NCI-H1048 (cell line): ENCODE measurements at regions not wholly inside any gene's neighbourhood (a gene's known extent, or its start where the extent isn't known, plus 50 kb on each side); places are given as distances from the start of the nearest gene placed in this dataset.
"Not testable (repeated sequence)": the region's sequence is repeated elsewhere in the genome, so short reads cannot be mapped to it uniquely, and the experiment has no call there.

Experiments used
- DNase-seq: peaks from one replicate; lab custom pipeline; 2025; lab: John Stamatoyannopoulos, UW

GRCh38 chr21:27569831-27570230 lies 602.9 kb upstream of the ADAMTS5 start:
- DNase-seq = no peak

GRCh38 chr21:27569091-27569490 lies 602.2 kb upstream of the ADAMTS5 start:
- DNase-seq = no peak

GRCh38 chr21:27567381-27567780 lies 600.5 kb upstream of the ADAMTS5 start:
- DNase-seq = no peak

GRCh38 chr21:27566521-27566920 lies 599.6 kb upstream of the ADAMTS5 start:
- DNase-seq = no peak

GRCh38 chr21:27565364-27565763 lies 598.5 kb upstream of the ADAMTS5 start:
- DNase-seq = no peak

- no peak for DNase-seq
Measured at GRCh38 chr21:27564684-27565301, 597.9 kb upstream of the ADAMTS5 start.

GRCh38 chr21:27562303-27562702 lies 595.4 kb upstream of the ADAMTS5 start:
- DNase-seq = no peak

GRCh38 chr21:27561116-27561515 lies 594.2 kb upstream of the ADAMTS5 start:
- DNase-seq = no peak

GRCh38 chr21:27557356-27557755 lies 590.5 kb upstream of the ADAMTS5 start:
- DNase-seq = no peak

- no peak for DNase-seq
Measured at GRCh38 chr21:27555996-27556395, 589.1 kb upstream of the ADAMTS5 start.

GRCh38 chr21:27550287-27550686 lies 583.4 kb upstream of the ADAMTS5 start:
- DNase-seq = no peak

- DNase-seq = no peak
Measured at GRCh38 chr21:27548486-27548885, 581.6 kb upstream of the ADAMTS5 start.

- no peak for DNase-seq
Measured at GRCh38 chr21:27545754-27546349, 579.0 kb upstream of the ADAMTS5 start.

GRCh38 chr21:27542126-27542525 lies 575.2 kb upstream of the ADAMTS5 start:
- DNase-seq = not testable (repeated sequence)

GRCh38 chr21:27536319-27536718 lies 569.4 kb upstream of the ADAMTS5 start:
- no peak for DNase-seq

GRCh38 chr21:27535188-27535587 lies 568.3 kb upstream of the ADAMTS5 start:
- DNase-seq = no peak

- no peak for DNase-seq
Measured at GRCh38 chr21:27534206-27534605, 567.3 kb upstream of the ADAMTS5 start.

GRCh38 chr21:27532076-27532475 lies 565.2 kb upstream of the ADAMTS5 start:
- DNase-seq = no peak

- no peak for DNase-seq
Measured at GRCh38 chr21:27528697-27529096, 561.8 kb upstream of the ADAMTS5 start.

- DNase-seq = no peak
Measured at GRCh38 chr21:27526451-27526850, 559.6 kb upstream of the ADAMTS5 start.

- no peak for DNase-seq
Measured at GRCh38 chr21:27525780-27526179, 558.9 kb upstream of the ADAMTS5 start.

- no peak for DNase-seq
Measured at GRCh38 chr21:27519361-27519760, 552.5 kb upstream of the ADAMTS5 start.

- DNase-seq = not testable (repeated sequence)
Measured at GRCh38 chr21:27517177-27517576, 550.3 kb upstream of the ADAMTS5 start.

GRCh38 chr21:27515676-27516075 lies 548.8 kb upstream of the ADAMTS5 start:
- DNase-seq = no peak
